ENCODE measurements at regions not wholly inside any gene's neighbourhood (a gene's known extent, or its start where the extent isn't known, plus 50 kb on each side); places are given as distances from the start of the nearest gene placed in this dataset.

- TF ChIP-seq MYC (IDR thresholded peaks at IDR 0.05; ENCODE audit: low read depth, low read length), result no peak
- TF ChIP-seq, protein P1, sequence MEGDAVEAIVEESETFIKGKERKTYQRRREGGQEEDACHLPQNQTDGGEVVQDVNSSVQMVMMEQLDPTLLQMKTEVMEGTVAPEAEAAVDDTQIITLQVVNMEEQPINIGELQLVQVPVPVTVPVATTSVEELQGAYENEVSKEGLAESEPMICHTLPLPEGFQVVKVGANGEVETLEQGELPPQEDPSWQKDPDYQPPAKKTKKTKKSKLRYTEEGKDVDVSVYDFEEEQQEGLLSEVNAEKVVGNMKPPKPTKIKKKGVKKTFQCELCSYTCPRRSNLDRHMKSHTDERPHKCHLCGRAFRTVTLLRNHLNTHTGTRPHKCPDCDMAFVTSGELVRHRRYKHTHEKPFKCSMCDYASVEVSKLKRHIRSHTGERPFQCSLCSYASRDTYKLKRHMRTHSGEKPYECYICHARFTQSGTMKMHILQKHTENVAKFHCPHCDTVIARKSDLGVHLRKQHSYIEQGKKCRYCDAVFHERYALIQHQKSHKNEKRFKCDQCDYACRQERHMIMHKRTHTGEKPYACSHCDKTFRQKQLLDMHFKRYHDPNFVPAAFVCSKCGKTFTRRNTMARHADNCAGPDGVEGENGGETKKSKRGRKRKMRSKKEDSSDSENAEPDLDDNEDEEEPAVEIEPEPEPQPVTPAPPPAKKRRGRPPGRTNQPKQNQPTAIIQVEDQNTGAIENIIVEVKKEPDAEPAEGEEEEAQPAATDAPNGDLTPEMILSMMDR (IDR thresholded peaks at IDR 0.05; ENCODE audit: extremely low read depth in 1 of 2, insufficient read depth in 1 of 2, low read depth in 1 of 2, low read length in 2 of 2), result no peak
- TF ChIP-seq EZH2 (IDR thresholded peaks at IDR 0.05; ENCODE audit: borderline replicate concordance, low read depth, low read length, severe bottlenecking), result no peak
- no peak for TF ChIP-seq POLR2A (IDR thresholded peaks at IDR 0.05; ENCODE audit: low read depth, low read length)
- no peak for TF ChIP-seq POLR2AphosphoS5 (IDR thresholded peaks at IDR 0.05; ENCODE audit: insufficient read depth, low read depth, low read length)
- no peak for TF ChIP-seq MAX (IDR thresholded peaks at IDR 0.05; ENCODE audit: insufficient read depth, insufficient read length)
- no peak for TF ChIP-seq JUN (IDR thresholded peaks at IDR 0.05; ENCODE audit: borderline replicate concordance, insufficient read depth, insufficient read length, low read depth)
- no peak for TF ChIP-seq GATA2 (IDR thresholded peaks at IDR 0.05; ENCODE audit: insufficient read depth, insufficient read length, low read depth, low read length)
- TF ChIP-seq FOS (IDR thresholded peaks at IDR 0.05; ENCODE audit: borderline replicate concordance, insufficient read depth, low read length), result no peak
Measured at GRCh38 chr5:123819386-123819785, 307.4 kb downstream of the CSNK1G3 start.

All from endothelial cell of umbilical vein (primary cell).